GM12878 (cell line): ENCODE measurements at regions not wholly inside any gene's neighbourhood (a gene's known extent, or its start where the extent isn't known, plus 50 kb on each side); places are given as distances from the start of the nearest gene placed in this dataset.

Source experiments
- ATAC-seq: fragments of 200-7000 bp; cut with Tn5 transposase; 3 replicates; pipeline ENCODE4 v1.9.1; 2020; ENCODE audit warnings: mild to moderate bottlenecking, moderate library complexity
- BruUV-seq: library from RNA; stranded (reverse); fragments of 400-500 nt; replicated peaks from 2 replicates; lab custom pipeline; 2021; lab: Mats Ljungman, UMichigan
- CTCF ChIA-PET: fragments of 300-600 bp; sonication (Branson Sonifier 250); formaldehyde crosslinking; extraction: SDS; loops from one replicate; lab custom pipeline; 2021; ENCODE audit warnings: inconsistent platforms; lab: Yijun Ruan, JAX
- POLR2A ChIA-PET: fragments of 350-600 bp; formaldehyde crosslinking; extraction: SDS; loops from one replicate; lab custom pipeline; 2021; ENCODE audit warnings: inconsistent platforms; lab: Charles Lee
- RAD21 ChIA-PET: fragments of 300-600 bp; sonication (Branson Sonifier 250); formaldehyde crosslinking; loops from one replicate; lab custom pipeline; 2023; ENCODE audit warnings: antibody characterized with exemption; ENCODE audit not compliant: unreplicated experiment; lab: Charles Lee
- SMC1A ChIA-PET: fragments of 300-600 bp; sonication (Branson Sonifier 250); formaldehyde crosslinking; loops from one replicate; lab custom pipeline; 2023; ENCODE audit not compliant: unreplicated experiment, uncharacterized antibody; lab: Charles Lee
- DNase-seq: peaks from one replicate; pipeline ENCODE4 v3.0.0-alpha.2; 2011; ENCODE audit warnings: low read depth, low spot score
- FAIRE-seq: peaks from 3 replicates; lab custom pipeline; 2011; peaks lifted over from hg19 to GRCh38; lab: Jason Lieb, UNC
- H2AFZ ChIP-seq: 2 replicates; pipeline ENCODE4 v1.6.0; 2011; ENCODE audit warnings: low read depth, low read length, control low read depth; ENCODE audit not compliant: control insufficient read depth
- H3K27ac ChIP-seq: 2 replicates; pipeline ENCODE4 v1.5.1; 2011; ENCODE audit warnings: control low read depth; ENCODE audit not compliant: control insufficient read depth, insufficient read depth
- H3K27me3 ChIP-seq, 2 experiments: replicated peaks in 1 of 2; 2 replicates each; pipeline versions ENCODE4 v1.6.0 to v1.6.1; 2011; ENCODE audit warnings: low read length in 1 of 2; ENCODE audit not compliant: control insufficient read depth in 2 of 2, insufficient read depth in 2 of 2
- H3K36me3 ChIP-seq, 2 experiments: 2 replicates each; pipeline ENCODE4 v1.5.1; 2011; ENCODE audit warnings: low read length in 1 of 2; ENCODE audit not compliant: control insufficient read depth in 2 of 2, insufficient read depth in 2 of 2
- H3K4me1 ChIP-seq: 2 replicates; pipeline ENCODE4 v1.6.1; 2011; ENCODE audit warnings: mild to moderate bottlenecking, low read length, moderate library complexity, mixed read lengths; ENCODE audit not compliant: control insufficient read depth, insufficient read depth
- H3K4me2 ChIP-seq: 2 replicates; pipeline ENCODE4 v1.6.0; 2011; ENCODE audit warnings: control low read depth; ENCODE audit not compliant: control insufficient read depth, insufficient read depth
- H3K4me3 ChIP-seq: fragments of 200-600 bp; sonication (generic); 2 replicates; pipeline ENCODE4 v1.5.1; 2016
- H3K79me2 ChIP-seq: 2 replicates; pipeline ENCODE4 v1.6.0; 2011; ENCODE audit warnings: low read length; ENCODE audit not compliant: control insufficient read depth, insufficient read depth
- H3K9ac ChIP-seq: 2 replicates; pipeline ENCODE4 v1.8.0; 2011; ENCODE audit warnings: low read length, control low read depth, mixed read lengths; ENCODE audit not compliant: control insufficient read depth, insufficient read depth
- H3K9me3 ChIP-seq: replicated peaks from 3 replicates; pipeline ENCODE4 v1.5.1; 2011; ENCODE audit warnings: mild to moderate bottlenecking, low read length; ENCODE audit not compliant: control insufficient read depth, insufficient read depth
- H4K20me1 ChIP-seq: 2 replicates; pipeline ENCODE4 v1.6.0; 2011; ENCODE audit not compliant: control insufficient read depth, insufficient read depth
- BMI1 ChIP-seq: fragments of 450-650 bp; IDR thresholded peaks from 2 replicates; pipeline ENCODE4 v1.6.1; 2016; ENCODE audit warnings: mild to moderate bottlenecking, moderate library complexity, borderline replicate concordance
- EGR1 ChIP-seq, 2 experiments: IDR thresholded peaks; 1 replicate in 1 of 2; 2 replicates in 1 of 2; pipeline ENCODE4 v1.6.1; 2011 to 2012; ENCODE audit warnings: low read depth in 2 of 2, low read length in 2 of 2, borderline replicate concordance in 1 of 2, mild to moderate bottlenecking in 1 of 2, moderate library complexity in 1 of 2
- ESRRA ChIP-seq: IDR thresholded peaks from 2 replicates; pipeline ENCODE4 v1.6.1; 2012; ENCODE audit warnings: mild to moderate bottlenecking, low read length, improper control_type of control experiment
- IRF4 ChIP-seq: IDR thresholded peaks from 2 replicates; pipeline ENCODE4 v1.6.1; 2011; ENCODE audit warnings: low read depth, low read length
- NFXL1 ChIP-seq: fragments of 450-650 bp; IDR thresholded peaks from 2 replicates; pipeline ENCODE4 v1.6.1; 2017; ENCODE audit warnings: antibody characterized with exemption, mild to moderate bottlenecking, borderline replicate concordance
- POU2F2 ChIP-seq: IDR thresholded peaks from 3 replicates; pipeline ENCODE4 v1.6.1; 2011; ENCODE audit warnings: low read depth, mild to moderate bottlenecking, low read length, borderline replicate concordance
- SIN3A ChIP-seq: IDR thresholded peaks from 2 replicates; pipeline ENCODE4 v1.6.1; 2012; ENCODE audit warnings: low read depth, low read length, improper control_type of control experiment
- SMC3 ChIP-seq: IDR thresholded peaks from 2 replicates; pipeline ENCODE4 v1.6.1; 2011; ENCODE audit warnings: low read length, improper control_type of control experiment, borderline replicate concordance
- TCF12 ChIP-seq: IDR thresholded peaks from 2 replicates; pipeline ENCODE4 v1.6.1; 2011; ENCODE audit warnings: low read depth, mild to moderate bottlenecking, low read length
- TCF3 ChIP-seq: IDR thresholded peaks from 2 replicates; pipeline ENCODE4 v1.6.1; 2012; ENCODE audit warnings: low read depth, mild to moderate bottlenecking, low read length, borderline replicate concordance; ENCODE audit not compliant: insufficient read depth
- YBX1 ChIP-seq: fragments of 450-650 bp; IDR thresholded peaks from 2 replicates; pipeline ENCODE4 v1.6.1; 2016; ENCODE audit warnings: antibody characterized with exemption
- ZNF274 ChIP-seq: IDR thresholded peaks from one replicate; pipeline ENCODE4 v1.8.0; 2011; ENCODE audit not compliant: insufficient read length, insufficient read depth
- WGBS: methylation state at CpG from one replicate; pipeline ENCODE4 v1.1.6; 2016; ENCODE audit warnings: low lambda C conversion rate; ENCODE audit not compliant: insufficient replicate concordance, insufficient coverage; ENCODE audit errors: missing lambda C conversion rate; 5-methylcytosine and 5-hydroxymethylcytosine counted together
- in situ Hi-C: fragments of 300-500 bp; cut with MboI; formaldehyde crosslinking; loops from 9 replicates; pipeline ENCODE4 v1.14.3; 2018; ENCODE audit warnings: mixed read lengths
- intact Hi-C: fragments of 100-400 bp; cut with micrococcal nuclease; formaldehyde crosslinking; loops from one replicate; pipeline ENCODE4 v1.14.2; 2022; ENCODE audit not compliant: unreplicated experiment
- TF ChIP-seq, protein P1 (sequence below): fragments of 450-650 bp; IDR thresholded peaks from 2 replicates; pipeline ENCODE4 v1.6.1; 2017; ENCODE audit warnings: mild to moderate bottlenecking, moderate library complexity

DNA sequence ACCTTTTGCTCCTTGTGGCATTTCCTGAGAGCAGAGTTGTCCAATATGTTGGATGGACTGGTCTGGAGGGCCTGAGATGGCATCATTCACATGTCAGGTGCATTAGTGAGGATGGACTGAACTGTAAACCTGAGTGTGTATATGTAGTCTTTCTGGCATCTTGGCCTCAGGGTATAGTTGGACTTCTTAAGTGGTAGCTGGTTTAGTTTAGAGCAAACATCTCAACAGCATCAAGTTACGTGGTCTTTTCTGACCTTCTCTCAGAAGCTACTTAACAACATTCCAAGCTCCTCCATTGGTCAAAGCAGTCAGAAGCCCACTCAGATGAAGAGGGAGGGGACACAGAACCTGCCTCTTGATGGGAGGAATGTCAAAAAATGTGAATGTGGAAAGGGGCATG, 829.9 kb downstream of the METTL15 start:
- no peak for DNase-seq
- H3K9me3 ChIP-seq: no peaks in the 10 kb centered on the region
- intact Hi-C loops: no loop called here
- no peaks in the 10 kb centered on the region for H4K20me1 ChIP-seq
- no peaks in the 10 kb centered on the region for H3K36me3 ChIP-seq
- H2AFZ ChIP-seq: no peak overlapping the region
- H3K4me3 ChIP-seq: no peak overlapping the region
- no peaks in the 10 kb centered on the region for H3K4me1 ChIP-seq
- H3K4me2 ChIP-seq: no peak overlapping the region
- SMC1A ChIA-PET: no interaction called here
- CTCF ChIA-PET: interaction anchor here (0.6 kb wide), 1 partner anchor 221 kb away, joined by 3 read pairs; no protein-coding TSS in a partner anchor
- ATAC-seq: no peak
- no peak overlapping the region for H3K27ac ChIP-seq
- BruUV-seq: no TSS peak
- FAIRE-seq: no peak
- no peak for TF ChIP-seq SMC3
- TF ChIP-seq IRF4: no peak
- TF ChIP-seq NFXL1: no peak
- TF ChIP-seq ZNF274: no peak
- no peak for TF ChIP-seq EGR1 (IDR thresholded peaks at IDR 0.05; ENCODE audit: borderline replicate concordance in 1 of 2, low read depth in 2 of 2, low read length in 2 of 2)
- TF ChIP-seq, all 136 proteins: peak for 0
- ChIA-PET POLR2A (no interaction called here), RAD21 (no interaction called here)
- 0% methylated on average over 1 of the region's 1 CpG for WGBS
- no peak overlapping the region for H3K9ac ChIP-seq
- no peaks in the 10 kb centered on the region for H3K79me2 ChIP-seq
- H3K27me3 ChIP-seq: no peaks in the 10 kb centered on the region
- in situ Hi-C loops: no loop called here

DNA sequence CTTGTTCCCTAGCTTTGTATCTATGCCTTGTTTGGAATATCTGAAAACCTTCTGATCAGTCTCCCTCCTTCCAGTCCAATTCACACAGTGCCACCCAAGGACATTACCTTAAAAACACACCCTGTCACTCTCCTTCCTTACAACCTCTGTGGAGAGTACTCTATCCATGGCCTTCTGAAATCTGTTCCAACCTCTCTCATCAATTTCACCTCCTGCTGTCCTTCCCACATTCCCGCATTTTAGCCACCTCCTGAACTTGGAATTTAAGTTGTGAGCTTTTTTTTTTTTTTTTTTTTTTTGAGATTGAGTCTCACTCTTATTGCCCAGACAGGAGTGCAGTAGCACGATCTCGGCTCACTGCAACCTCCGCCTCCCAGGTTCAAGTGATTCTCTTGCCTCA, 824.8 kb downstream of the METTL15 start:
- Histone ChIP-seq H2AFZ (no peak overlapping the region), H3K4me3 (no peak overlapping the region), H3K4me1 (no peaks in the 10 kb centered on the region), H3K79me2 (no peaks in the 10 kb centered on the region), H3K36me3 (no peaks in the 10 kb centered on the region), H3K27ac (no peak overlapping the region), H3K4me2 (no peak overlapping the region), H3K9ac (no peak overlapping the region), H3K9me3 (no peaks in the 10 kb centered on the region), H4K20me1 (no peaks in the 10 kb centered on the region), H3K27me3 (no peaks in the 10 kb centered on the region)
- in situ Hi-C loops: no loop called here
- SMC1A ChIA-PET: no interaction called here
- ATAC-seq (no peak), FAIRE-seq (no peak), DNase-seq (no peak)
- POLR2A ChIA-PET: no interaction called here
- WGBS: 0% methylated on average over 1 of the region's 4 CpGs
- RAD21 ChIA-PET: no interaction called here
- CTCF ChIA-PET: no interaction called here
- no TSS peak for BruUV-seq
- intact Hi-C loops: no loop called here
- no peak for TF ChIP-seq TCF3
- TF ChIP-seq, protein P1, sequence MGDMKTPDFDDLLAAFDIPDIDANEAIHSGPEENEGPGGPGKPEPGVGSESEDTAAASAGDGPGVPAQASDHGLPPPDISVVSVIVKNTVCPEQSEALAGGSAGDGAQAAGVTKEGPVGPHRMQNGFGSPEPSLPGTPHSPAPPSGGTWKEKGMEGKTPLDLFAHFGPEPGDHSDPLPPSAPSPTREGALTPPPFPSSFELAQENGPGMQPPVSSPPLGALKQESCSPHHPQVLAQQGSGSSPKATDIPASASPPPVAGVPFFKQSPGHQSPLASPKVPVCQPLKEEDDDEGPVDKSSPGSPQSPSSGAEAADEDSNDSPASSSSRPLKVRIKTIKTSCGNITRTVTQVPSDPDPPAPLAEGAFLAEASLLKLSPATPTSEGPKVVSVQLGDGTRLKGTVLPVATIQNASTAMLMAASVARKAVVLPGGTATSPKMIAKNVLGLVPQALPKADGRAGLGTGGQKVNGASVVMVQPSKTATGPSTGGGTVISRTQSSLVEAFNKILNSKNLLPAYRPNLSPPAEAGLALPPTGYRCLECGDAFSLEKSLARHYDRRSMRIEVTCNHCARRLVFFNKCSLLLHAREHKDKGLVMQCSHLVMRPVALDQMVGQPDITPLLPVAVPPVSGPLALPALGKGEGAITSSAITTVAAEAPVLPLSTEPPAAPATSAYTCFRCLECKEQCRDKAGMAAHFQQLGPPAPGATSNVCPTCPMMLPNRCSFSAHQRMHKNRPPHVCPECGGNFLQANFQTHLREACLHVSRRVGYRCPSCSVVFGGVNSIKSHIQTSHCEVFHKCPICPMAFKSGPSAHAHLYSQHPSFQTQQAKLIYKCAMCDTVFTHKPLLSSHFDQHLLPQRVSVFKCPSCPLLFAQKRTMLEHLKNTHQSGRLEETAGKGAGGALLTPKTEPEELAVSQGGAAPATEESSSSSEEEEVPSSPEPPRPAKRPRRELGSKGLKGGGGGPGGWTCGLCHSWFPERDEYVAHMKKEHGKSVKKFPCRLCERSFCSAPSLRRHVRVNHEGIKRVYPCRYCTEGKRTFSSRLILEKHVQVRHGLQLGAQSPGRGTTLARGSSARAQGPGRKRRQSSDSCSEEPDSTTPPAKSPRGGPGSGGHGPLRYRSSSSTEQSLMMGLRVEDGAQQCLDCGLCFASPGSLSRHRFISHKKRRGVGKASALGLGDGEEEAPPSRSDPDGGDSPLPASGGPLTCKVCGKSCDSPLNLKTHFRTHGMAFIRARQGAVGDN: no peak
- no peak for TF ChIP-seq YBX1
- no peak for TF ChIP-seq POU2F2
- TF ChIP-seq TCF12: no peak
- no peak for TF ChIP-seq BMI1
- TF ChIP-seq ESRRA: no peak
- no peak for TF ChIP-seq SIN3A
